ENCODE measurements at regions not wholly inside any gene's neighbourhood (a gene's known extent, or its start where the extent isn't known, plus 50 kb on each side); places are given as distances from the start of the nearest gene placed in this dataset.

GRCh38 chr20:30598460-30599230, 658.8 kb upstream of the DEFB115 start:
- TF ChIP-seq POLR2A (IDR thresholded peaks at IDR 0.05) = no peak
- no peak for TF ChIP-seq CTCF (IDR thresholded peaks at IDR 0.05)
